A549 (cell line): ENCODE measurements at regions not wholly inside any gene's neighbourhood (a gene's known extent, or its start where the extent isn't known, plus 50 kb on each side); places are given as distances from the start of the nearest gene placed in this dataset.

ENCODE experiments used
- ATAC-seq, 2 experiments: fragments of 200-7000 bp in 1 of 2; fragments of >200 bp in 1 of 2; cut with Nextera tagmentation in 1 of 2; cut with Tn5 transposase in 1 of 2; 3 replicates each; pipeline versions ENCODE4 v1.8.0 to v1.9.1; 2018 to 2020; ENCODE audit warnings: mild to moderate bottlenecking in 1 of 2, moderate library complexity in 1 of 2
- CTCF ChIA-PET: fragments of 300-600 bp; sonication (Branson Sonifier 250); formaldehyde crosslinking; extraction: SDS; loops from one replicate; lab custom pipeline; 2021; ENCODE audit warnings: antibody characterized with exemption, inconsistent platforms; lab: Yijun Ruan, JAX
- POLR2A ChIA-PET: fragments of 350-600 bp; formaldehyde crosslinking; extraction: SDS; loops from one replicate; lab custom pipeline; 2021; ENCODE audit warnings: antibody characterized with exemption, inconsistent platforms; lab: Yijun Ruan, JAX
- DNase-seq, 2 experiments: peaks; one replicate each; pipeline versions ENCODE4 v3.0.0 to v3.0.0-alpha.2; 2011 to 2016; ENCODE audit warnings: low read depth in 1 of 2, low spot score in 1 of 2
- FAIRE-seq: peaks from 2 replicates; lab custom pipeline; 2011; peaks lifted over from hg19 to GRCh38; lab: Jason Lieb, UNC
- H3K27ac ChIP-seq, 2 experiments: fragments of >200 bp; sonication (Bioruptor Twin); formaldehyde crosslinking; 3 replicates each; pipeline ENCODE4 v1.5.1; 2016 to 2017
- H3K4me1 ChIP-seq: fragments of >200 bp; sonication (Bioruptor Twin); formaldehyde crosslinking; 3 replicates; pipeline ENCODE4 v1.6.1; 2016
- H3K4me2 ChIP-seq: fragments of >200 bp; sonication (Bioruptor Twin); formaldehyde crosslinking; 3 replicates; pipeline ENCODE4 v1.6.1; 2016
- H3K4me3 ChIP-seq: fragments of >200 bp; sonication (Bioruptor Twin); formaldehyde crosslinking; 3 replicates; pipeline ENCODE4 v1.5.1; 2016
- H3K9me3 ChIP-seq: fragments of >200 bp; sonication (Bioruptor Twin); formaldehyde crosslinking; 3 replicates; pipeline ENCODE4 v1.6.1; 2016
- BHLHE40 ChIP-seq: IDR thresholded peaks from 2 replicates; pipeline ENCODE4 v1.6.1; 2012; ENCODE audit warnings: low read depth, low read length, inconsistent platforms
- CEBPB ChIP-seq, 2 experiments: fragments of >200 bp in 1 of 2; sonication (Bioruptor Twin) in 1 of 2; formaldehyde crosslinking in 1 of 2; IDR thresholded peaks; 2 replicates each; pipeline ENCODE4 v1.6.1; 2012 to 2016
- CHD2 ChIP-seq: fragments of 150-350 bp; IDR thresholded peaks from 2 replicates; pipeline ENCODE4 v1.6.1; 2014; ENCODE audit warnings: low read length; ENCODE audit not compliant: partially characterized antibody
- CHD4 ChIP-seq: fragments of 200-600 bp; sonication (generic); IDR thresholded peaks from 2 replicates; pipeline ENCODE4 v1.6.1; 2016; ENCODE audit warnings: antibody characterized with exemption, mild to moderate bottlenecking, borderline replicate concordance
- EHMT2 ChIP-seq: fragments of 200-600 bp; sonication (generic); IDR thresholded peaks from 2 replicates; pipeline ENCODE4 v1.6.1; 2016; ENCODE audit warnings: antibody characterized with exemption, low read depth, mild to moderate bottlenecking, moderate library complexity
- FOSL2 ChIP-seq, 2 experiments: fragments of 450-650 bp in 1 of 2; fragments of >200 bp in 1 of 2; sonication (Bioruptor Twin) in 1 of 2; formaldehyde crosslinking; IDR thresholded peaks; 2 replicates each; pipeline versions ENCODE4 v1.5.0 to v1.6.1; 2016 to 2020; ENCODE audit warnings: mild to moderate bottlenecking in 1 of 2, moderate library complexity in 1 of 2
- HDAC2 ChIP-seq: fragments of 200-600 bp; sonication (generic); IDR thresholded peaks from 2 replicates; pipeline ENCODE4 v1.6.1; 2016
- HEYL ChIP-seq: fragments of 250-450 bp; sonication (Bioruptor Pico); IDR thresholded peaks from 2 replicates; pipeline ENCODE4 v1.8.0; 2021; ENCODE audit warnings: mild to moderate bottlenecking, moderate library complexity
- HOXB13 ChIP-seq: fragments of 250-450 bp; sonication (Bioruptor Pico); IDR thresholded peaks from 2 replicates; pipeline ENCODE4 v1.5.0; 2020; ENCODE audit warnings: low read depth, mild to moderate bottlenecking, moderate library complexity
- HOXB5 ChIP-seq: fragments of 250-450 bp; sonication (Bioruptor Pico); IDR thresholded peaks from 2 replicates; pipeline ENCODE4 v1.5.0; 2020; ENCODE audit warnings: mild to moderate bottlenecking, moderate library complexity
- JUN ChIP-seq, 2 experiments: fragments of >200 bp; sonication (Bioruptor Twin); formaldehyde crosslinking; IDR thresholded peaks; 2 replicates in 1 of 2; 3 replicates in 1 of 2; pipeline ENCODE4 v1.6.1; 2016 to 2017
- JUNB ChIP-seq: fragments of >200 bp; sonication (Bioruptor Twin); formaldehyde crosslinking; IDR thresholded peaks from 2 replicates; pipeline ENCODE4 v1.6.1; 2016
- KDM1A ChIP-seq: fragments of 200-600 bp; sonication (generic); IDR thresholded peaks from 2 replicates; pipeline ENCODE4 v1.6.1; 2016; ENCODE audit warnings: low read depth, mild to moderate bottlenecking
- MYC ChIP-seq: IDR thresholded peaks from 2 replicates; pipeline ENCODE4 v1.6.1; 2012; ENCODE audit warnings: mild to moderate bottlenecking, inconsistent platforms, low read length, improper control_type of control experiment, borderline replicate concordance
- NR3C1 ChIP-seq: fragments of >200 bp; sonication (Bioruptor Twin); formaldehyde crosslinking; IDR thresholded peaks from 3 replicates; pipeline ENCODE4 v1.6.1; 2017
- POLR2AphosphoS2 ChIP-seq: conservative IDR thresholded peaks from 2 replicates; pipeline ENCODE4 v1.6.1; 2012; ENCODE audit warnings: low read length, improper control_type of control experiment, inconsistent platforms
- RAD21 ChIP-seq, 2 experiments: fragments of >200 bp in 1 of 2; sonication (Bioruptor Twin) in 1 of 2; formaldehyde crosslinking in 1 of 2; IDR thresholded peaks in 1 of 2; conservative IDR thresholded peaks in 1 of 2; 2 replicates in 1 of 2; 3 replicates in 1 of 2; pipeline ENCODE4 v1.6.1; 2012 to 2018; ENCODE audit warnings: inconsistent platforms in 1 of 2
- RARB ChIP-seq: fragments of 250-450 bp; sonication (Bioruptor Pico); IDR thresholded peaks from 2 replicates; pipeline ENCODE4 v1.8.0; 2021; ENCODE audit warnings: mild to moderate bottlenecking, moderate library complexity
- RCOR1 ChIP-seq: fragments of 150-350 bp; IDR thresholded peaks from 2 replicates; pipeline ENCODE4 v1.6.1; 2014; ENCODE audit warnings: antibody characterized with exemption, low read length, low read depth
- RFX5 ChIP-seq: fragments of 450-650 bp; IDR thresholded peaks from 2 replicates; pipeline ENCODE4 v1.7.1; 2014; ENCODE audit warnings: antibody characterized with exemption, mild to moderate bottlenecking, moderate library complexity
- SREBF2 ChIP-seq: fragments of 450-650 bp; IDR thresholded peaks from 2 replicates; pipeline ENCODE4 v1.6.1; 2014; ENCODE audit warnings: mild to moderate bottlenecking, moderate library complexity
- TP53 ChIP-seq: fragments of 250-450 bp; sonication (Bioruptor Pico); IDR thresholded peaks from 2 replicates; pipeline ENCODE4 v1.5.0; 2021; ENCODE audit warnings: mild to moderate bottlenecking, moderate library complexity
- ZFP36 ChIP-seq: fragments of 450-650 bp; IDR thresholded peaks from 2 replicates; pipeline ENCODE4 v1.6.1; 2014; ENCODE audit warnings: borderline replicate concordance; ENCODE audit not compliant: partially characterized antibody
- ZSCAN20 ChIP-seq: fragments of 250-450 bp; sonication (Bioruptor Pico); IDR thresholded peaks from 2 replicates; pipeline ENCODE4 v1.8.0; 2022; ENCODE audit warnings: mild to moderate bottlenecking, moderate library complexity
- WGBS: methylation state at CpG from one replicate; pipeline ENCODE4 v1.1.6; 2017; ENCODE audit errors: missing lambda C conversion rate; 5-methylcytosine and 5-hydroxymethylcytosine counted together
- TF ChIP-seq, protein P1 (sequence below): IDR thresholded peaks from 2 replicates; pipeline ENCODE4 v1.6.1; 2012; ENCODE audit warnings: low read depth, borderline replicate concordance
- TF ChIP-seq, protein P2 (sequence below): fragments of >200 bp; sonication (Bioruptor Twin); formaldehyde crosslinking; IDR thresholded peaks from 2 replicates; pipeline ENCODE4 v1.6.1; 2016
- TF ChIP-seq, protein P3 (sequence below): fragments of 150-350 bp; IDR thresholded peaks from 2 replicates; pipeline ENCODE4 v1.6.1; 2014; ENCODE audit warnings: low read depth, mild to moderate bottlenecking, low read length
- TF ChIP-seq, protein P4 (sequence below): fragments of >200 bp; sonication (Bioruptor Twin); formaldehyde crosslinking; IDR thresholded peaks from 3 replicates; pipeline ENCODE4 v1.5.1; 2016

DNA sequence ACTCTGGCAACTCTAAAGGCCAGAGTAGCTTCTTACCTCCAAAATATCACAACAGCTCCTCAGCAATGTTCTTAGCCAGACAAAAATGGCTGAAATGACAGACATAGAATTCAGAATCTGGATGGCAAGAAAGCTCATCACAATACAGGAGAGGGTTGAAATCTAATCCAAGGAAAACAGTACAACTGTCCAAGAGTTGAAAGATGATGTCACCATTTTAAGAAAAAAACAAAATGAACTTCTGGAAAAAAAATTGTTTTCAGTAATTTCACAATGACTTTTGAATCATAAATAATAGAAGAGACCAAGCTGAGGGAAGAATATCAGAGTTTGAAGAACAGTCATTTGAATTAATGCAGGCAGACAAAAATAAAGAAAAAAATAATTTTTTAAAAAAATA is 479.5 kb downstream of the ZWINT start:
- CTCF ChIA-PET = no interaction called here
- no peak for TF ChIP-seq EHMT2
- TF ChIP-seq, protein P1, sequence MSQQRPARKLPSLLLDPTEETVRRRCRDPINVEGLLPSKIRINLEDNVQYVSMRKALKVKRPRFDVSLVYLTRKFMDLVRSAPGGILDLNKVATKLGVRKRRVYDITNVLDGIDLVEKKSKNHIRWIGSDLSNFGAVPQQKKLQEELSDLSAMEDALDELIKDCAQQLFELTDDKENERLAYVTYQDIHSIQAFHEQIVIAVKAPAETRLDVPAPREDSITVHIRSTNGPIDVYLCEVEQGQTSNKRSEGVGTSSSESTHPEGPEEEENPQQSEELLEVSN = no peak
- no peak for TF ChIP-seq CHD2
- TF ChIP-seq HOXB5 (CRISPR knock-in tag) = no peak
- TF ChIP-seq, protein P2, sequence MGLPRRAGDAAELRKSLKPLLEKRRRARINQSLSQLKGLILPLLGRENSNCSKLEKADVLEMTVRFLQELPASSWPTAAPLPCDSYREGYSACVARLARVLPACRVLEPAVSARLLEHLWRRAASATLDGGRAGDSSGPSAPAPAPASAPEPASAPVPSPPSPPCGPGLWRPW = no peak
- TF ChIP-seq ZFP36 = no peak
- TF ChIP-seq RARB = no peak
- no peak for TF ChIP-seq HDAC2
- no peak for TF ChIP-seq RCOR1
- no peak for TF ChIP-seq BHLHE40
- TF ChIP-seq, all 56 proteins: peak for 0
- FAIRE-seq = no peak
- no peak for ATAC-seq
- DNase-seq = no peak
- Histone ChIP-seq H3K9me3 (peaks cover 3% of the 10 kb centered on the region; the same call in 1 of the 3 replicates), H3K4me2 (no peak overlapping the region), H3K27ac (no peak overlapping the region), H3K4me3 (no peak overlapping the region), H3K4me1 (no peaks in the 10 kb centered on the region)
- POLR2A ChIA-PET = no interaction called here

DNA sequence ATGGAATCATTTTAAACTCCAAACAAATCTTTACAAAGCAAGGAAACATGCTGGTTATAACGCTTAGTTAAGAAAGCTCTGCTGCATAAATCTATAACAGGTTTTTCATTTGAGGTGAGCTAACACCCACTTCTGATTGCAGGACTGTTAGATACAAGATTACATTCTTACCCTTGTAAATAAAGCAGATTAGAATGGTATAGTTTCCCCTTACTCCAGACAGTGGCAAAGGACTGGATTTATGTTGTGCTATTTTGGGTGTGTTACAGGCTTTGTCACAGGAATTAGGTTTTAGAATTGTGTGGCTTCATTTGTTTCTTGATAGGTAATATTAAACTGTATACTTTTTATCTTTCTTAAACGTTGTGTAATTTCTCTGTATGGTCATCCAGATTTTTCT is 487.6 kb downstream of the ZWINT start:
- no peak overlapping the region for H3K27ac ChIP-seq
- no peak overlapping the region for H3K4me2 ChIP-seq
- ATAC-seq (no peak), DNase-seq (no peak), FAIRE-seq (no peak)
- CTCF ChIA-PET = no interaction called here
- WGBS = 19% methylated on average over 2 of the region's 2 CpGs
- POLR2A ChIA-PET = no interaction called here
- TF ChIP-seq KDM1A (no peak), JUN (IDR thresholded peaks at IDR 0.05) (no peak), NR3C1 (no peak), CHD4 (no peak), CEBPB (IDR thresholded peaks at IDR 0.05) (no peak), RAD21 (conservative IDR thresholded peaks at IDR 0.05 in 1 of 2, IDR thresholded peaks at IDR 0.05 in 1 of 2) (no peak), MYC (no peak), POLR2AphosphoS2 (no peak), ZSCAN20 (no peak), HEYL (CRISPR knock-in tag) (no peak), FOSL2 (IDR thresholded peaks at IDR 0.05) (no peak), FOSL2 (CRISPR knock-in tag; IDR thresholded peaks at IDR 0.05) (no peak), RFX5 (no peak), JUNB (no peak), HOXB13 (CRISPR knock-in tag) (no peak), SREBF2 (no peak), HOXB5 (CRISPR knock-in tag) (no peak)
- TF ChIP-seq, protein P3, sequence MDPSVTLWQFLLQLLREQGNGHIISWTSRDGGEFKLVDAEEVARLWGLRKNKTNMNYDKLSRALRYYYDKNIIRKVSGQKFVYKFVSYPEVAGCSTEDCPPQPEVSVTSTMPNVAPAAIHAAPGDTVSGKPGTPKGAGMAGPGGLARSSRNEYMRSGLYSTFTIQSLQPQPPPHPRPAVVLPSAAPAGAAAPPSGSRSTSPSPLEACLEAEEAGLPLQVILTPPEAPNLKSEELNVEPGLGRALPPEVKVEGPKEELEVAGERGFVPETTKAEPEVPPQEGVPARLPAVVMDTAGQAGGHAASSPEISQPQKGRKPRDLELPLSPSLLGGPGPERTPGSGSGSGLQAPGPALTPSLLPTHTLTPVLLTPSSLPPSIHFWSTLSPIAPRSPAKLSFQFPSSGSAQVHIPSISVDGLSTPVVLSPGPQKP = no peak
- H3K4me1 ChIP-seq = no peaks in the 10 kb centered on the region
- no peak overlapping the region for H3K4me3 ChIP-seq
- no peaks in the 10 kb centered on the region; the same call in 2 of the 3 replicates for H3K9me3 ChIP-seq

DNA sequence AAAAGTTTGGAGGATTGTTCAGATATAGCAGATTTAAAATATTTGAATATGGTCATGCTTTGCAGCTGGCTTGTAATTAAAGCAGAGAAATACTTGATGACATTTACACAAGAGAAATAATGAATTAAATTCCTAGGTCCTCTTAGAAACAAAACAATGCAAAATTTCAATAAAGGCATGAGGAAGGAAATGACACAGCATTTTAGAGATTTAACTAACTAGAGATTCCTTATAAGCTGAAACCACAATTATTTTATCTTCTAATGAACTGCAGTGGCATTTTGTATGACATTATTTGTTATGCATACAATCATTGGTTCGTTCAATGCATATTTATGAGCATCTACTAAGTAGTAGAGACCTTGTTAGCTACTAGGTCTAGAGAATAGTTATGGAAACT is 490.9 kb downstream of the ZWINT start:
- no peak for TF ChIP-seq CHD2
- TF ChIP-seq FOSL2 (IDR thresholded peaks at IDR 0.05) = no peak
- no peak for TF ChIP-seq FOSL2 (CRISPR knock-in tag; IDR thresholded peaks at IDR 0.05)
- TF ChIP-seq ZSCAN20 = no peak
- TF ChIP-seq TP53 = no peak
- TF ChIP-seq, protein P4, sequence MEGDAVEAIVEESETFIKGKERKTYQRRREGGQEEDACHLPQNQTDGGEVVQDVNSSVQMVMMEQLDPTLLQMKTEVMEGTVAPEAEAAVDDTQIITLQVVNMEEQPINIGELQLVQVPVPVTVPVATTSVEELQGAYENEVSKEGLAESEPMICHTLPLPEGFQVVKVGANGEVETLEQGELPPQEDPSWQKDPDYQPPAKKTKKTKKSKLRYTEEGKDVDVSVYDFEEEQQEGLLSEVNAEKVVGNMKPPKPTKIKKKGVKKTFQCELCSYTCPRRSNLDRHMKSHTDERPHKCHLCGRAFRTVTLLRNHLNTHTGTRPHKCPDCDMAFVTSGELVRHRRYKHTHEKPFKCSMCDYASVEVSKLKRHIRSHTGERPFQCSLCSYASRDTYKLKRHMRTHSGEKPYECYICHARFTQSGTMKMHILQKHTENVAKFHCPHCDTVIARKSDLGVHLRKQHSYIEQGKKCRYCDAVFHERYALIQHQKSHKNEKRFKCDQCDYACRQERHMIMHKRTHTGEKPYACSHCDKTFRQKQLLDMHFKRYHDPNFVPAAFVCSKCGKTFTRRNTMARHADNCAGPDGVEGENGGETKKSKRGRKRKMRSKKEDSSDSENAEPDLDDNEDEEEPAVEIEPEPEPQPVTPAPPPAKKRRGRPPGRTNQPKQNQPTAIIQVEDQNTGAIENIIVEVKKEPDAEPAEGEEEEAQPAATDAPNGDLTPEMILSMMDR = no peak
- no peak for ATAC-seq
- Histone ChIP-seq H3K4me1 (no peaks in the 10 kb centered on the region), H3K4me2 (no peak overlapping the region), H3K4me3 (no peak overlapping the region), H3K9me3 (no peaks in the 10 kb centered on the region), H3K27ac (no peak overlapping the region)
- 11% methylated on average over 1 of the region's 1 CpG for WGBS
- DNase-seq = no peak
- FAIRE-seq = no peak
- ChIA-PET POLR2A (no interaction called here), CTCF (no interaction called here)
